Activated CD8-positive, alpha-beta memory T cell treated with anti-CD3 and anti-CD28 coated beads for 48 hours (primary cell): ENCODE measurements at regions not wholly inside any gene's neighbourhood (a gene's known extent, or its start where the extent isn't known, plus 50 kb on each side); places are given as distances from the start of the nearest gene placed in this dataset.
"Not testable (repeated sequence)": the region's sequence is repeated elsewhere in the genome, so short reads cannot be mapped to it uniquely, and the experiment has no call there.

Experiments used
- DNase-seq, 3 experiments: peaks; one replicate each; pipeline ENCODE4 v3.0.0-alpha.2; 2020; ENCODE audit warnings: low read depth in 2 of 3, low spot score in 2 of 3

DNA sequence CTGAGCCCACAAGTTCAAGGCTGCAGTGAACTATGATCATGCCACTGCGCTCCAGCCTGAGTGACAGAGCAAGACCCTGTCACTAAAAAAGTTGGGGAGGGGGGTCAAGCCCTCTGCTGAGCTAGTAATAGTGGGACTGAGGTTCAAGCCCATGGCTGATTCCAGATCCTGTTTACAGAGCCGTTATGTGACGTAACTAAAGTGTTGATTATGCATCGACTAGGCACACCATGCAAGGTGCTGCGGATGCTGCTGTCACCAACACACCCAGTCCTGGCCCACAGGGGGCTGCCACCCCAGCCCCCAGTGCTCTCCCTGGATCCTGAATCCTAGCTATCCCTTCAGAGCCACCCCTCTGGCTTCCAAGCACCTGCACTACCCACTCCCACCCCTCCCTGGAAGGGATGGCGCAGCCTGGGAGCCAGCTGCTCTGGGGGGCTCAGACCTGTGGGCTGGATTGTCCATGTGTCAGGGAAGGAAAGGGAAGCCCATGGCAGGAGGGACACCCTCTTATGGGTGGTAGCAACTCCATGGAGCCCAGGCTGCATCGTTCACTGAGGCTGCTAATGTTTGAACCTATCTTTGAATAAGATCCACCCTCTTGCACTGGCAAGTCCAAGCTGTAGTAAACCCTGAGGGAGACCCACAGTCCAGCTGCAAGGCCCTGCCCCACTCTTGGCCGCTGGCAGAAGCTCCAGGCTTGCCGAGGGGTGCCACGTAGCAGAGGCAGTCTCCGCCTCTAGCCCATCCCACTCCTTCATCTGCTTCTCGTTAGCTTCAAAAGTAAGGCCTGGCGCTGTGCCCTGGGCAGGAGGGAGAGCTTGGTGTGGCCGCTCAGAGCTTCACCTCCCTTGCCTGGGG is 95.0 kb downstream of the SNX5 start:
- DNase-seq, result no peak

DNA sequence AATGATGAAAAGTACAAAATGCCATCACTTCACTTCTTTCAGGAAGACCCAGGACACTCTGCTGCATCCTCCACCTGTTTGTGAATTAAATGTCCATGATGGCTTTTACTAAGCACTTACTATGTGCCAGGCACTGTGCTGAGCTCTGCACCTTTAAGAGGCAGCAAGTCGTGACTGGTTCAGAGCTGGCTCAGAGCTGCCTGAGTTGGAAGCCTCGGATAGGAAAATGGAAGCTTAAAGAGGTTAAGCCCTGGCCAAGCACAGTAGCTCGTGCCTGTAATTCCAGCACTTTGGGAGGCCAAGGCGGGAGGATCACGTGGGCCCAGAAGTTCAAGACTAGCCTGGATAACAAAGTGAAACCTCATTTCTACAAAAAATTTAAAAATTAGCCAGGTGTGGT is 95.6 kb downstream of the SNX5 start:
- no peak for DNase-seq

- DNase-seq, result no peak
Measured at GRCh38 chr20:17872434-17872833, 96.2 kb downstream of the SNX5 start.

DNA sequence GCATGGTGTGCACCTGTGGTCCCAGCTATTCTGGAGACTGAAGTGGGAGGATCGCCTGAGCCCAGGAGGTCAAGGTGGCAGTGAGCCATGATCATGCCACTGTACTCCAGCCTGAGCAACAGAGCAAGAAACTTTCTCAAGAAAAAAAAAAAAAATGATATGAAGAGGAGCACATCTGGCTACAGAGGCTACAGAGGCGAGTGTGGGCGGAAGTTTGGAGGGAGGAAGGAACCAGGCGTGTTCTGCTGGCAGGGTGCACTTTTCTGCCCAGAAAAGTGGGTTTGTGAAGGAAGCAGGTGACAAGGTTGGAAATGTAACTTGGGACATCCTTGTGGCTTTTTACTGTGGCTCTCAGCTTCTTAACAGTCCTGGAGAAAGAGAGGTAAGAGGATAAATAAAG is 96.7 kb downstream of the SNX5 start:
- no peak for DNase-seq

- DNase-seq, result no peak
Measured at GRCh38 chr20:17871181-17871580, 97.4 kb downstream of the SNX5 start.

- no peak for DNase-seq
Measured at GRCh38 chr20:17870086-17870740, 98.4 kb downstream of the SNX5 start.

DNA sequence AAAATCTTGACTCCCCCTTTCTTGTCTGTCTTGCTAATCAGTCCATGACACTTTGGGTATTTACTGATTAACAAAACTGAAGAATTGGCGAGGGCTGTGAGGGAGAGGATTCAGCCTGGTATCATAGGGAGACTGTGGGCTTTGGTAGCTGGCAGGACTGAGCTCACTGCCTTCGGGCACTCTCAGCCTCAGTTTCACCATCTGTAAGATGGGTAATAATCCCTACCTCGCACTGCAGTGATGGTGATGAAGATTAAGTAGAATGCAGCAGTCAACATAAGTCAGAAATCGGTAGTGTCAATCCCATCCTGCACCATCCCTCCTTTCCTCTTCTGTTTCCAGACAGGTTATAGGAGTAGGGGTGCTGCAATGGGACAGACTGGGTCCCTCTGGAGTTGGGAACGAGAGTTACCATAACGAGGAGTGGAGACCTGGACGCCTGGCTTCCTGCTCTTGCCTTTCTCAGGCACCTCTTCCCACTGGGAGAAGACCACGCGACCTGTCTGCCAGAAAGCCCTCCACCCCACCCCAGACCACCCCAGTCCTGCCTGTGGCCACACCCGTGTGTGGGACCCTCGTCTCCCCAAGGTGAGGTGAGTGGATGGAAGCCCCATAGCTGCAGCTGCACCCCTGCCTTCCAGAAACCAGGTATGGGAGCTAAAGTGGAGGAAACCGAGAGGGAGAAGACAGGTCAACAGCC is 99.1 kb downstream of the SNX5 start:
- no peak for DNase-seq

DNA sequence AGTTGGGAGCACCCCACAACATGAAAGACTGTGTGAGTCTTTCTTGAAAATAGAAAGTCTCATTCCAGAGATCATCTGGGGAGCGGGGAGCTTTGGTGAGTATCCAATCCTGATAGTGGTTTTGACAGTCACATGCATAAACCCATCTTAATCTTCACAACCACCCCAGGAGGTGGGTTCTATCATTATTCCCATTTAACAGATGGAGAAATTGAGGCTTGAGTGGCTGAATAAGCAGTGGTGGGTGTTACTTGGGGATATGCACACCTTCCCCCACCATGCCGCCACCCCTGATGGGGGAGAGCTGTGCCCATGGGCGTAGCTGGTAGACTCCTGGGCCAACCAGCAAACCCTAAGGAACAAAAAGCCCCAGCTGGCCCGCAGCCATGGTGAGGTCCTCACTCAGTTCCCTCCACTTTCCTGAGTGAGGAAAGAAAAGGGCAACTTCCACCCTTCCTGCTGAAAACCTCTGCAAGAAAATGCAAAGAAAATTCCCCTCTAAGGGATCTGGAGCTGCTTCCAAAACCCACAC is 99.8 kb downstream of the SNX5 start:
- no peak for DNase-seq

- DNase-seq, result no peak
Measured at GRCh38 chr20:17868151-17868550, 100.4 kb downstream of the SNX5 start.

- DNase-seq, result no peak
Measured at GRCh38 chr20:17867131-17867925, 101.3 kb downstream of the SNX5 start.

DNA sequence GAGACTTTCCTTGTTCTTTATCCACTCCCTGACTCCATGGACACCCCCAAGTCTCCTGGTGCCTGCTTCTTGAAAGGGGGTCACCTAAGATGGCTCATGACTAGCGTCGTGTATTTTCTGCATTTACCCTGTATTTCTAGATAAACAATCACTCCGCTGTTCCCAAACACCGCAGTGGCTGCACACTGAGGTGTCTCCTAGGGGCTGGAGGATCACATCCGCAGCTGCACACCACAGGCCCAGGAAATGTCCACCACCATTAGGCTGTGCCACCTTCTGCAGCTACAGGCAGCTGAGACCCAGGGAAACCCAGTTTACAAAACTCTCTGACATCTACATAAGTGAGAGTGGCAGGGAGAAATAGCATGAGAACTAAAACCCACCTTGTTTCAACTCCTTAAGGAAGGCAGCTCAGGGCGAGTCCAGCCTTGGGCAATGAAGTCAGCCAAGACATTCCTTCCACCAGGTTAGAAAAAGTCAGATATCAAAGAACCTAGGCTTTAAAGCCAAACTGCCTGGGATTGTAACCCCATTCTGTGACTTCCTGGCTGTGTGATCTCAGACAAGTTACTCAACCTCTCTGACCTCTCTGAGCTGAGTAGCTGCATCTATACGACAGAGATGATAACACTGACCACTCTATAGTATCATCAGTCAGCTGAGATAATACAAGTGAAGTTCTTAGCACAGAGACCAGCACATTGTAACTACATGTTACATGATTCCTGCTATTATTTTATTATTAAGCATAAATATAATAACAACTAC is 102.2 kb downstream of the SNX5 start:
- no peak for DNase-seq

DNA sequence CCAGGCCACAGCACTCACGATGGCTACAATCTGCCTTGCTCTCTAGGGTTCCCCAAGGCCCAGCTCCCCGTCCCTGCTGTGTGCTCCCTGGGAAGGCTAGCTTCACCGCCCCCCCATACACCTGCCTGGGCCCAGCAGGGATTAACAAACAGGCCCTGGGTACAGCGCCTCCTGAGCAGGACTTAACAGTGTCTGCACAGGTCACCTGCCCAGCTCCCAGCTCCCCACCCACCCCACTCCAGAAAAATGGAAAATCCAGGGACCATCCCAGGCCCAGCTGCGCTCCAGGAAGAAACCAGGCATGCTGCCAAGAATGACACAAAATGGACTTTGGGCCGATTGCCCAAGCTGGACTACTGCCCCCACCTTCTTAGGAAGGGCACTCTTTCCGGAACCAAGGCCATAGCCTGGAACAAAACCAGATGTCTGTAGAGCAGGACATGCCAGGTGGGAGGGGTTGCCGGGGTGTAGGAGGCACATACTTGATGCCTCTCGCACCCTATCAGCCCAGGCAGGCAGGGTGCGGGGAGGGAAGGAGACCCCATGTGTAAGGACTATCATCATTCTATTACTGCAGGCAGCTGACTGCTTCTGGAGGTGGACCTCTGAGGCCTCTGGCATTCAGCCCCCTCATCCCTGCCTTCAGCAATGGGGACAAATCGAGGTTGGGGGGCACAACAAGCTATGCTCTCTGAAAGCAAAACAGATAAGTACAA is 104.9 kb downstream of the SNX5 start:
- DNase-seq, result no peak

DNA sequence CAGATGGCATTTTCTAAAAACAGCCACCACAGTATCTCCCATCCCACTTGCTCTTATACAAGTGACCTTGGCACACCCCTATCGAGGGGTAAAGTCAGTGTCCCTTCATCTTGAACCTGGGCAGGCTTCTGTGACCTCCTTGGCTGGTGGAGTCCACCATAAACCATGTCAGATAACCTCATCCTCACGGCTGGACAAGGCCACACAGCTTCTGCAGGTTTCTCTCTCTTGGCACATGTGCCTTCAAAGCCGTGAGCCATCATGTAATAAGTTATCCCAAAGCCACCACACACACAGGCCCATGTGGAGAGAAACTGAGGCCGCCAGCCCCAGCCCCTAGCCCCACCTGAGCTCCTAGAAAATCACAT is 105.4 kb downstream of the SNX5 start:
- DNase-seq, result no peak

- no peak for DNase-seq
Measured at GRCh38 chr20:17862171-17862570, 106.4 kb downstream of the SNX5 start.

GRCh38 chr20:17861620-17862019 is 107.0 kb downstream of the SNX5 start:
- DNase-seq, result not testable (repeated sequence)

GRCh38 chr20:17860301-17861197 is 108.0 kb downstream of the SNX5 start:
- DNase-seq, result no peak

- DNase-seq, result no peak
Measured at GRCh38 chr20:17859616-17860232, 108.9 kb downstream of the SNX5 start.

GRCh38 chr20:17859002-17859615 is 109.5 kb downstream of the SNX5 start:
- DNase-seq, result no peak
